ENCODE measurements at regions not wholly inside any gene's neighbourhood (a gene's known extent, or its start where the extent isn't known, plus 50 kb on each side); places are given as distances from the start of the nearest gene placed in this dataset.

DNA sequence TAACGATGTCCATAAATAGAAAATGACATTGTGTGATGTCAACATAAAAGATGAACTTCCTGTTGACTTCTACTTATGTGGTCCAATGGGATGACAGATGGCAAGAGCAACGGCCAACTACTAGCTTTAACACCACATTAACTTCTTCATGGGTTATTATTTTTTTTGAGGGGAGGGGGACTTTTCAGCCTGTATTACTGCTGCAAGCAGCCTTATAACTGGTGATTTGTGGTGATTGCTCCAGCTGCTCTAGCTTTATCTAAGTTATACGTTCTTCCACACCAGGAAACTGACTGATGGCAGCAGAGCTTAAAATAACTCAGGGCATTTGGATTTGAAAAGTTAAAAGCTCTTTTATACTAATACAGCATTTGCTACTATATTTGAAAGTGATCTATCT, 228.8 kb upstream of the B3GALT2 start:
- H3K27ac Mint-ChIP-seq: no peak overlapping the region

DNA sequence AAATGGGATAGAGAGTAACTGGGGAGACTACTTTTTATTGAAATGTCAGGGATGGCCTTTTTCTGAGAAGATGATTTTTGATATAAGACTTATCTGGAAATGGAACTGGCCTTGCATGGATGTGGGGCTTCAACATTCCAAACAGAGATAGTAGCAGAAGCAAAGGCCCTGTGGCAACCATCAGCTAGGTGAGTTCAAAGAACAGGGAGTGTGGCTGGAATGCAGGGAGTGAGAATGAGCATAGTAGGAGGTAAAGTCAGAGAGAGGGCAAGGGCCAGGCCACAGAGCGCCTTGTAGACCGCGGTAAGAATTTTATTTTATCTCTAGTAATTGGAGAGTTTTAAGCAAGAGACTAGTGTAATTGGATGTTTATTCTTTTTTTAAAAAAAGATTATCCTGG, 227.0 kb upstream of the B3GALT2 start:
- H3K4me3 Mint-ChIP-seq: no peak overlapping the region
- intact Hi-C loops (cut with micrococcal nuclease): no loop called here
- Histone ChIP-seq H3K9me3 (ENCODE audit: control insufficient read depth, insufficient read depth, low read length) (no peaks in the 10 kb centered on the region), H3K4me1 (ENCODE audit: control insufficient read depth, insufficient read depth, low read length) (peaks cover 4% of the 10 kb centered on the region), H3K4me3 (ENCODE audit: low read length) (no peak overlapping the region), H3K27ac (ENCODE audit: low read length) (no peak overlapping the region), H3K36me3 (ENCODE audit: control insufficient read depth, insufficient read depth, low read length) (no peaks in the 10 kb centered on the region), H3K27me3 (ENCODE audit: control insufficient read depth, insufficient read depth, low read length) (no peaks in the 10 kb centered on the region)
- no peak overlapping the region for H3K27ac Mint-ChIP-seq
- ATAC-seq: no peak
- H3K4me1 Mint-ChIP-seq: peaks cover 12 to 20% of the 10 kb centered on the region in 2 donors
- TF ChIP-seq, protein P1, sequence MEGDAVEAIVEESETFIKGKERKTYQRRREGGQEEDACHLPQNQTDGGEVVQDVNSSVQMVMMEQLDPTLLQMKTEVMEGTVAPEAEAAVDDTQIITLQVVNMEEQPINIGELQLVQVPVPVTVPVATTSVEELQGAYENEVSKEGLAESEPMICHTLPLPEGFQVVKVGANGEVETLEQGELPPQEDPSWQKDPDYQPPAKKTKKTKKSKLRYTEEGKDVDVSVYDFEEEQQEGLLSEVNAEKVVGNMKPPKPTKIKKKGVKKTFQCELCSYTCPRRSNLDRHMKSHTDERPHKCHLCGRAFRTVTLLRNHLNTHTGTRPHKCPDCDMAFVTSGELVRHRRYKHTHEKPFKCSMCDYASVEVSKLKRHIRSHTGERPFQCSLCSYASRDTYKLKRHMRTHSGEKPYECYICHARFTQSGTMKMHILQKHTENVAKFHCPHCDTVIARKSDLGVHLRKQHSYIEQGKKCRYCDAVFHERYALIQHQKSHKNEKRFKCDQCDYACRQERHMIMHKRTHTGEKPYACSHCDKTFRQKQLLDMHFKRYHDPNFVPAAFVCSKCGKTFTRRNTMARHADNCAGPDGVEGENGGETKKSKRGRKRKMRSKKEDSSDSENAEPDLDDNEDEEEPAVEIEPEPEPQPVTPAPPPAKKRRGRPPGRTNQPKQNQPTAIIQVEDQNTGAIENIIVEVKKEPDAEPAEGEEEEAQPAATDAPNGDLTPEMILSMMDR (IDR thresholded peaks at IDR 0.05): no peak
- H3K27me3 Mint-ChIP-seq (ENCODE audit: low read depth in 2 of 2): no peaks in the 10 kb centered on the region
- no peaks in the 10 kb centered on the region for H3K36me3 Mint-ChIP-seq
- no peak for DNase-seq
- H3K9me3 Mint-ChIP-seq: no peaks in the 10 kb centered on the region
- 100% methylated on average over 3 of the region's 3 CpGs for WGBS (ENCODE audit: insufficient coverage)

More for the DNA sequence above, 228.8 kb upstream of the B3GALT2 start:
- H3K4me1 Mint-ChIP-seq: peaks cover 20 to 22% of the 10 kb centered on the region in 2 donors
- intact Hi-C loops (cut with micrococcal nuclease): no loop called here
- 80% methylated on average over 1 of the region's 3 CpGs for WGBS (ENCODE audit: insufficient coverage)
- Histone ChIP-seq H3K36me3 (ENCODE audit: control insufficient read depth, insufficient read depth, low read length) (no peaks in the 10 kb centered on the region), H3K9me3 (ENCODE audit: control insufficient read depth, insufficient read depth, low read length) (no peaks in the 10 kb centered on the region), H3K4me3 (ENCODE audit: low read length) (no peak overlapping the region), H3K27me3 (ENCODE audit: control insufficient read depth, insufficient read depth, low read length) (no peaks in the 10 kb centered on the region), H3K4me1 (ENCODE audit: control insufficient read depth, insufficient read depth, low read length) (peaks cover 4% of the 10 kb centered on the region), H3K27ac (ENCODE audit: low read length) (no peak overlapping the region)
- no peaks in the 10 kb centered on the region for H3K36me3 Mint-ChIP-seq
- TF ChIP-seq, protein P1 (IDR thresholded peaks at IDR 0.05): no peak
- ATAC-seq (no peak), DNase-seq (no peak)
- no peak overlapping the region for H3K4me3 Mint-ChIP-seq
- H3K27me3 Mint-ChIP-seq (ENCODE audit: low read depth in 2 of 2): no peaks in the 10 kb centered on the region
- H3K9me3 Mint-ChIP-seq: no peaks in the 10 kb centered on the region

DNA sequence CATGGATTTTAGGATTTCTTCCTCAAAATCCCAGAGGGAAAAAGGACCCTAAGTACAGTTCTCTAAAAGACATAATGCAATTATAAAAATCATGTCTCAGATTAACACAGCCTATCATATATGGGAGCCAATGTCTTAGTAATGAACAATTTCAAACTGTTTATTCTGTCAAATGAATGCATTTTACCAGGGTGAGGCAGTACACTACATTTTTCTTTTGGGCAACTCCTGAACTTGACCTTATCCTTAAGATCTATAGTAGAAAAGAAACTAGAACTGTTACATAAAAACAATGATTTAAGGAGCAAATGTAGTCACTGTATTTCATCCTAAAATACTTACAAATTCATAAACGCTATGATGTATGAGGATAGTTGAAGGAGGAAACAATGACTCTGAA, 226.3 kb upstream of the B3GALT2 start:
- no peaks in the 10 kb centered on the region for H3K9me3 ChIP-seq (ENCODE audit: control insufficient read depth, insufficient read depth, low read length)
- Mint-ChIP-seq H3K27ac (no peak overlapping the region), H3K4me1 (peaks cover 7 to 16% of the 10 kb centered on the region in 2 donors), H3K4me3 (no peak overlapping the region), H3K27me3 (ENCODE audit: low read depth in 2 of 2) (no peaks in the 10 kb centered on the region), H3K36me3 (no peaks in the 10 kb centered on the region), H3K9me3 (no peaks in the 10 kb centered on the region)
- TF ChIP-seq, protein P1 (IDR thresholded peaks at IDR 0.05): no peak
- DNase-seq (peak in 1 of 2 donors; percentile 19), ATAC-seq (no peak)
- no peak overlapping the region for H3K27ac ChIP-seq (ENCODE audit: low read length)
- no peak overlapping the region for H3K4me3 ChIP-seq (ENCODE audit: low read length)
- peaks cover 4% of the 10 kb centered on the region for H3K4me1 ChIP-seq (ENCODE audit: control insufficient read depth, insufficient read depth, low read length)
- H3K36me3 ChIP-seq (ENCODE audit: control insufficient read depth, insufficient read depth, low read length): no peaks in the 10 kb centered on the region
- intact Hi-C loops (cut with micrococcal nuclease): no loop called here
- WGBS (ENCODE audit: insufficient coverage): no CpG with 5 or more reads among the region's 1 CpG
- H3K27me3 ChIP-seq (ENCODE audit: control insufficient read depth, insufficient read depth, low read length): no peaks in the 10 kb centered on the region

DNA sequence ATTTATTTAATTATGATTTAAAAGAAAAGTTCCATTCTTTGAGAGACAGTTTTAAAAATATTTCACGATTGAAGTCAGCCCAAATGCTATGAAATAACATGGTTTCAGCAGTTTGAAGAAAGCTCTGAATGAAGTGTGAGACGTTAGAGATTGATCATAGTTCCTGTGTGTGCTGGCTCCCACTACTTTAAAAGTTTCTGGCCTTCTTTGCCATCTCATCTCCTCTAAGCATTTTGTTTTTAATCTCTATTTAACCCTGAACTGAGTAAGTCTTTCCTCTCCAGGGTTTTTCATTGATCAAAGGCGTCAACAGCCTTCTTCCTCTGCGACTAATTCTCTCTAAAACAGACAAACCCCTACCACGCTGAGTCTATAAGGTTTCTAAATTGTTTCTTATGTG, 225.3 kb upstream of the B3GALT2 start:
- no peaks in the 10 kb centered on the region for H3K36me3 Mint-ChIP-seq
- H3K4me3 Mint-ChIP-seq: no peak overlapping the region

More for the DNA sequence above, 225.3 kb upstream of the B3GALT2 start:
- peak in 1 of 2 donors; percentile 27 for DNase-seq
- ATAC-seq: peak in 1 of 3 donors; percentile 26
- TF ChIP-seq, protein P1 (IDR thresholded peaks at IDR 0.05): no peak
- H3K27ac Mint-ChIP-seq: peak overlapping the region in 1 of 2 donors; percentile 23
- Histone ChIP-seq H3K36me3 (ENCODE audit: control insufficient read depth, insufficient read depth, low read length) (no peaks in the 10 kb centered on the region), H3K4me3 (ENCODE audit: low read length) (no peak overlapping the region), H3K4me1 (ENCODE audit: control insufficient read depth, insufficient read depth, low read length) (no peaks in the 10 kb centered on the region), H3K9me3 (ENCODE audit: control insufficient read depth, insufficient read depth, low read length) (no peaks in the 10 kb centered on the region), H3K27ac (ENCODE audit: low read length) (no peak overlapping the region), H3K27me3 (ENCODE audit: control insufficient read depth, insufficient read depth, low read length) (no peaks in the 10 kb centered on the region)
- no peaks in the 10 kb centered on the region for H3K27me3 Mint-ChIP-seq (ENCODE audit: low read depth in 2 of 2)
- H3K9me3 Mint-ChIP-seq: no peaks in the 10 kb centered on the region
- 43% methylated on average over 5 of the region's 5 CpGs for WGBS (ENCODE audit: insufficient coverage)
- peaks cover 14 to 16% of the 10 kb centered on the region in 2 donors for H3K4me1 Mint-ChIP-seq
- intact Hi-C loops (cut with micrococcal nuclease): no loop called here

Data from natural killer cell (primary cell).